ENCODE measurements at regions not wholly inside any gene's neighbourhood (a gene's known extent, or its start where the extent isn't known, plus 50 kb on each side); places are given as distances from the start of the nearest gene placed in this dataset.
"Not testable (repeated sequence)": the region's sequence is repeated elsewhere in the genome, so short reads cannot be mapped to it uniquely, and the experiment has no call there.

DNA sequence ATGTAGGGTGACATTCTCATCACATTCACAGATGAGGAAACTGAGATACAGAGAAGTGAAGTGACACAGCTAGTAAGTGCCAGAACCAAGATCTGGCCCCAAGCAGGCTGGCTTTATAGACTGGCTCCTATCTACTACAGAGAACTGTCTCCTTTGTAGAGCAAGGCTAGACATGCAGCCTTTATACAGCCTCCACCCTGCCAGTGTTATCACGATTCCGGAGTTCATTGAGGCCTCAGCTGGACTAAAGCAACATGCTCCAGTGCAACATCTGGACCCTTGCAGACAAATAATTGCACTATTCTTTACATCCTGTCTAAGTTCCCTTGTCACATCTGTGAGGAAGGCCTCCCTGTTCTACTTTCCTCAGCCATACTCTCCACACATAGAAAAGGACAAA is 58.0 kb upstream of the XIAP start:
- Histone ChIP-seq H3K9me2 (no peaks in the 10 kb centered on the region), H3K4me2 (no peak overlapping the region), H3K27me3 (ENCODE audit: insufficient read depth) (no peaks in the 10 kb centered on the region), H3K79me2 (ENCODE audit: insufficient read depth) (no peaks in the 10 kb centered on the region), H3K9me3 (no peaks in the 10 kb centered on the region), H3K4me1 (ENCODE audit: control insufficient read depth in 1 of 2, insufficient read depth in 2 of 2, low read depth in 1 of 2, low read length in 1 of 2) (no peaks in the 10 kb centered on the region), H2AFZ (ENCODE audit: low read depth) (no peak overlapping the region), H3K36me3 (replicated peaks in 1 of 2; ENCODE audit: control insufficient read depth in 1 of 2, insufficient read depth in 2 of 2, low read length in 1 of 2) (no peaks in the 10 kb centered on the region), H3F3A (replicated peaks; ENCODE audit: insufficient read depth) (peaks cover 3% of the 10 kb centered on the region), H3K27ac (ENCODE audit: low read depth in 2 of 2, low read length in 1 of 2) (no peak overlapping the region), H4K20me1 (ENCODE audit: insufficient read depth) (no peaks in the 10 kb centered on the region), H3K4me3 (ENCODE audit: low read depth in 2 of 2, low read length in 1 of 2) (no peak overlapping the region), H3K9ac (no peak overlapping the region)
- TF ChIP-seq SIN3A (IDR thresholded peaks at IDR 0.05; ENCODE audit: borderline replicate concordance, low read depth, low read length) (no peak), NFIC (IDR thresholded peaks at IDR 0.05; ENCODE audit: borderline replicate concordance) (no peak)
- WGBS (ENCODE audit: low lambda C conversion rate) = 63% methylated on average over 2 of the region's 2 CpGs
- no peak for DNase-seq
- POLR2A ChIA-PET = no interaction called here
- CTCF ChIA-PET = interaction anchor here (1.5 kb wide), 1 partner anchor 32 kb away, joined by 4 read pairs; no protein-coding TSS in a partner anchor

DNA sequence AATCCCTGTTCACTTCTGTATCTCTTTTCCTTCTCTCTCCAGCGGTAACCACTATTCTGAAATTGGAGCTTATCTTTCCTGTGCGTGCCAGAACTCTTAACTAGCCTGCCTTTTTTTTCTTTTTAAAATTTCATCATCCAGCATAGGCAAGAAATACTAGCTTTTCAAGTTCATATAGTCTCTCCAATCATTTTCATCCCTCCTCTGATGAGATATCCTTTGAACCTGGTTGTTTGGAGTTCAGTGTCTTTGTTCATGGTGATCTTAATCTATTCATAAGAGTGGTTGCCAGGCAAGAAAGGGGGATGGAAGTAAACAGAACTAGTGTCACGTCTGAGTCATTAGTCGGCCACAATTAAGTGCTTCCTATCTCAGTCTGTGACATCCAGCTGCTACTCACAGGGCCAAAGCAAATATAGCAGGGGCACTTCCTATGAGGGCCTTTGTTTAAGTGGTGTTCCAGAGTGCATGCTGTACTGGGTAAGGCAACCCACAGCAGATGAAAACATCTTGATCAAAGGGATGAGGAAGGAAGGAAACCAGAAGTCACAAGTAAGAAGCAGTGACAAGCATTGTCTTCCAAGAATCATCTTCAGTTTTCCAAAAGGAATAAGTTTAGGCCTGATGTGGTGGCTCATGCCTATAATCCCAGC is 56.4 kb upstream of the XIAP start:
- no peaks in the 10 kb centered on the region for H3K79me2 ChIP-seq (ENCODE audit: insufficient read depth)
- H3K27ac ChIP-seq (ENCODE audit: low read depth in 2 of 2, low read length in 1 of 2) = peak overlapping the region; percentile 1 to 75; a peak in 3 of 4 replicates
- CTCF ChIA-PET = interaction anchor here (1.1 kb wide), 1 partner anchor 18 kb away, joined by 3 read pairs; no protein-coding TSS in a partner anchor
- no peaks in the 10 kb centered on the region for H3K36me3 ChIP-seq (replicated peaks in 1 of 2; ENCODE audit: control insufficient read depth in 1 of 2, insufficient read depth in 2 of 2, low read length in 1 of 2)
- H4K20me1 ChIP-seq (ENCODE audit: insufficient read depth) = no peaks in the 10 kb centered on the region
- H2AFZ ChIP-seq (ENCODE audit: low read depth) = peak overlapping the region; percentile 14; the same call in 1 of the 2 replicates
- no peak overlapping the region for H3K9ac ChIP-seq
- POLR2A ChIA-PET = interaction anchor here (0.6 kb wide), 1 partner anchor 22 kb away, joined by 3 read pairs; no protein-coding TSS in a partner anchor
- peak overlapping the region; percentile 30; the same call in 1 of the 2 replicates for H3K4me2 ChIP-seq
- H3K4me1 ChIP-seq (ENCODE audit: control insufficient read depth in 1 of 2, insufficient read depth in 2 of 2, low read depth in 1 of 2, low read length in 1 of 2) = no peaks in the 10 kb centered on the region
- H3K9me3 ChIP-seq = no peaks in the 10 kb centered on the region
- H3K9me2 ChIP-seq = no peaks in the 10 kb centered on the region
- DNase-seq = peak; percentile 46
- TF ChIP-seq GATA2 (CRISPR knock-in tag; IDR thresholded peaks at IDR 0.05) (peak; percentile 23; the same call in 1 of the 2 replicates), MXI1 (IDR thresholded peaks at IDR 0.05; ENCODE audit: low read depth, low read length) (no peak), NFIC (IDR thresholded peaks at IDR 0.05; ENCODE audit: borderline replicate concordance) (no peak), RFX5 (IDR thresholded peaks at IDR 0.05; ENCODE audit: low read length) (no peak), MEF2A (IDR thresholded peaks at IDR 0.05; ENCODE audit: borderline replicate concordance, low read depth) (no peak), TCF12 (IDR thresholded peaks at IDR 0.05) (peak; percentile 46; the same call in 1 of the 2 replicates), EP300 (IDR thresholded peaks at IDR 0.05; ENCODE audit: borderline replicate concordance in 1 of 2, low read depth in 1 of 2, low read length in 1 of 2) (no peak), FOSL2 (IDR thresholded peaks at IDR 0.05; ENCODE audit: borderline replicate concordance, low read depth) (0 out of 2 replicates have a peak, but pooled peaks have one; percentile 28), CHD2 (IDR thresholded peaks at IDR 0.05; ENCODE audit: low read length, partially characterized antibody) (no peak), JUND (IDR thresholded peaks at IDR 0.05) (peak; percentile 28; the same call in 1 of the 2 replicates)
- TF ChIP-seq, protein P1, sequence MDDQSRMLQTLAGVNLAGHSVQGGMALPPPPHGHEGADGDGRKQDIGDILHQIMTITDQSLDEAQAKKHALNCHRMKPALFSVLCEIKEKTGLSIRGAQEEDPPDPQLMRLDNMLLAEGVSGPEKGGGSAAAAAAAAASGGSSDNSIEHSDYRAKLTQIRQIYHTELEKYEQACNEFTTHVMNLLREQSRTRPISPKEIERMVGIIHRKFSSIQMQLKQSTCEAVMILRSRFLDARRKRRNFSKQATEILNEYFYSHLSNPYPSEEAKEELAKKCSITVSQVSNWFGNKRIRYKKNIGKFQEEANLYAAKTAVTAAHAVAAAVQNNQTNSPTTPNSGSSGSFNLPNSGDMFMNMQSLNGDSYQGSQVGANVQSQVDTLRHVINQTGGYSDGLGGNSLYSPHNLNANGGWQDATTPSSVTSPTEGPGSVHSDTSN (IDR thresholded peaks at IDR 0.05) = peak; percentile 70
- no peak overlapping the region for H3K4me3 ChIP-seq (ENCODE audit: low read depth in 2 of 2, low read length in 1 of 2)
- peaks cover 3% of the 10 kb centered on the region for H3F3A ChIP-seq (replicated peaks; ENCODE audit: insufficient read depth)
- H3K27me3 ChIP-seq (ENCODE audit: insufficient read depth) = no peaks in the 10 kb centered on the region
- WGBS (ENCODE audit: low lambda C conversion rate) = 8% methylated on average over 4 of the region's 4 CpGs

DNA sequence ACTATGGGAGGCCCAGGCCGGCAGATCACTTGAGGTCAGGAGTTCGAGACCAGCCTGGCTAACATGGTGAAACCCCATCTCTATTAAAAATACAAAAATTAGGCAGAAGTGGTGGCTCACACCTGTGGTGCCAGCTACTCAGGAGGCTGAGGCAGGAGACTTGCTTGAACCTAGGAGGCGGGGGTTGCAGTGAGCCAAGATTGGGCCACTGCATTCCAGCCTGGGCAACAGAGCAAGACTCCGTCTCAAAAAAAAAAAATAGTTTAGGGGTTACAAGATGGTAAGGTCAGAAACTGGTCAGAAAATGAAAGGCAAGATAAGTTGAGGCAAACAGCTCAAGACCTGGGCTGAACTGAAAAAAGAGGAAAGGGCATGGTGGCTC is 55.9 kb upstream of the XIAP start:
- not testable (repeated sequence) for H3K4me1 ChIP-seq (ENCODE audit: control insufficient read depth in 1 of 2, insufficient read depth in 2 of 2, low read depth in 1 of 2, low read length in 1 of 2); H4K20me1 ChIP-seq (ENCODE audit: insufficient read depth); H3K9me2 ChIP-seq; H2AFZ ChIP-seq (ENCODE audit: low read depth); H3K79me2 ChIP-seq (ENCODE audit: insufficient read depth); H3K36me3 ChIP-seq (replicated peaks in 1 of 2; ENCODE audit: control insufficient read depth in 1 of 2, insufficient read depth in 2 of 2, low read length in 1 of 2); H3K9me3 ChIP-seq; H3K27me3 ChIP-seq (ENCODE audit: insufficient read depth); DNase-seq; H3F3A ChIP-seq (replicated peaks; ENCODE audit: insufficient read depth); H3K9ac ChIP-seq; H3K4me3 ChIP-seq (ENCODE audit: low read depth in 2 of 2, low read length in 1 of 2)
- H3K4me2 ChIP-seq = peak overlapping the region; percentile 30; the same call in 1 of the 2 replicates
- ChIA-PET POLR2A (interaction anchor here (0.6 kb wide), 1 partner anchor 21 kb away, joined by 3 read pairs; no protein-coding TSS in a partner anchor), CTCF (interaction anchor here (1.1 kb wide), 1 partner anchor 19 kb away, joined by 3 read pairs; no protein-coding TSS in a partner anchor)
- H3K27ac ChIP-seq (ENCODE audit: low read depth in 2 of 2, low read length in 1 of 2) = peak overlapping the region in 1 of 2 experiments; percentile 75; a peak in 2 of 4 replicates
- WGBS (ENCODE audit: low lambda C conversion rate) = 51% methylated on average over 4 of the region's 4 CpGs

Data from SK-N-SH (cell line).